ENCODE measurements at regions not wholly inside any gene's neighbourhood (a gene's known extent, or its start where the extent isn't known, plus 50 kb on each side); places are given as distances from the start of the nearest gene placed in this dataset.
A peak's percentile ranks its signal among the peaks of the same experiment; 100 is the strongest.
"Not testable (repeated sequence)": the region's sequence is repeated elsewhere in the genome, so short reads cannot be mapped to it uniquely, and the experiment has no call there.

- not testable (repeated sequence) for H3K36me3 Mint-ChIP-seq, H3K4me3 Mint-ChIP-seq, H3K27ac Mint-ChIP-seq
Observed at GRCh38 chr2:101578135-101578534, 103.2 kb upstream of the RFX8 start.

GRCh38 chr2:101577173-101577572, 102.3 kb upstream of the RFX8 start:
- Mint-ChIP-seq H3K4me1 (peaks cover 6% of the 10 kb centered on the region), H3K36me3 (no peaks in the 10 kb centered on the region), H3K4me3 (no peak overlapping the region), H3K27ac (no peak overlapping the region), H3K9me3 (no peaks in the 10 kb centered on the region)
- DNase-seq (ENCODE audit: low spot score in 2 of 2) (no peak), ATAC-seq (no peak)

More at GRCh38 chr2:101578135-101578534, 103.2 kb upstream of the RFX8 start:
- DNase-seq (ENCODE audit: low spot score in 2 of 2); ATAC-seq; H3K4me1 Mint-ChIP-seq; H3K9me3 Mint-ChIP-seq: not testable (repeated sequence)

- H3K9me3 Mint-ChIP-seq: no peaks in the 10 kb centered on the region
- DNase-seq (ENCODE audit: low spot score in 2 of 2) (no peak), ATAC-seq (no peak)
- no peak overlapping the region for H3K27ac Mint-ChIP-seq
- H3K4me1 Mint-ChIP-seq: peaks cover 14% of the 10 kb centered on the region
- H3K4me3 Mint-ChIP-seq: no peak overlapping the region
- no peaks in the 10 kb centered on the region for H3K36me3 Mint-ChIP-seq
Observed at GRCh38 chr2:101574622-101575021, 99.7 kb upstream of the RFX8 start.

- Mint-ChIP-seq H3K36me3 (no peaks in the 10 kb centered on the region), H3K9me3 (no peaks in the 10 kb centered on the region), H3K4me1 (peaks cover 8% of the 10 kb centered on the region), H3K27ac (no peak overlapping the region), H3K4me3 (no peak overlapping the region)
- no peak for ATAC-seq
- DNase-seq (ENCODE audit: low spot score in 2 of 2): no peak
Observed at GRCh38 chr2:101571951-101572350, 97.0 kb upstream of the RFX8 start.

- H3K4me3 Mint-ChIP-seq: no peak overlapping the region
- no peaks in the 10 kb centered on the region for H3K36me3 Mint-ChIP-seq
- DNase-seq (ENCODE audit: low spot score in 2 of 2) (no peak), ATAC-seq (no peak)
- no peak overlapping the region for H3K27ac Mint-ChIP-seq
- peaks cover 8% of the 10 kb centered on the region for H3K4me1 Mint-ChIP-seq
- H3K9me3 Mint-ChIP-seq: no peaks in the 10 kb centered on the region
Observed at GRCh38 chr2:101569886-101570520, 95.1 kb upstream of the RFX8 start.

- Mint-ChIP-seq H3K4me3 (no peak overlapping the region), H3K4me1 (peaks cover 8% of the 10 kb centered on the region), H3K9me3 (no peaks in the 10 kb centered on the region), H3K27ac (no peak overlapping the region), H3K36me3 (no peaks in the 10 kb centered on the region)
- no peak for ATAC-seq
- DNase-seq (ENCODE audit: low spot score in 2 of 2): no peak
Observed at GRCh38 chr2:101568969-101569368, 94.1 kb upstream of the RFX8 start.

- Mint-ChIP-seq H3K36me3 (no peaks in the 10 kb centered on the region), H3K4me1 (peaks cover 18% of the 10 kb centered on the region), H3K27ac (no peak overlapping the region), H3K4me3 (no peak overlapping the region), H3K9me3 (no peaks in the 10 kb centered on the region)
- no peak for ATAC-seq
- DNase-seq (ENCODE audit: low spot score in 2 of 2): no peak
Observed at GRCh38 chr2:101566632-101567228, 91.8 kb upstream of the RFX8 start.

GRCh38 chr2:101563849-101564248, 88.9 kb upstream of the RFX8 start:
- no peaks in the 10 kb centered on the region for H3K36me3 Mint-ChIP-seq
- no peaks in the 10 kb centered on the region for H3K9me3 Mint-ChIP-seq
- H3K4me3 Mint-ChIP-seq: no peak overlapping the region
- DNase-seq (ENCODE audit: low spot score in 2 of 2) (no peak), ATAC-seq (no peak)
- peaks cover 23% of the 10 kb centered on the region for H3K4me1 Mint-ChIP-seq
- H3K27ac Mint-ChIP-seq: no peak overlapping the region

- H3K9me3 Mint-ChIP-seq: no peaks in the 10 kb centered on the region
- no peak overlapping the region for H3K4me3 Mint-ChIP-seq
- DNase-seq (ENCODE audit: low spot score in 2 of 2) (peak in 1 of 2 donors; percentile 26), ATAC-seq (no peak)
- no peaks in the 10 kb centered on the region for H3K36me3 Mint-ChIP-seq
- H3K27ac Mint-ChIP-seq: peak overlapping the region; percentile 26
- H3K4me1 Mint-ChIP-seq: peaks cover 23% of the 10 kb centered on the region
Observed at GRCh38 chr2:101560780-101561315, 85.9 kb upstream of the RFX8 start.

GRCh38 chr2:101559551-101559950, 84.6 kb upstream of the RFX8 start:
- no peaks in the 10 kb centered on the region for H3K36me3 Mint-ChIP-seq
- ATAC-seq: no peak
- no peak for DNase-seq (ENCODE audit: low spot score in 2 of 2)
- no peak overlapping the region for H3K27ac Mint-ChIP-seq
- no peaks in the 10 kb centered on the region for H3K9me3 Mint-ChIP-seq
- H3K4me1 Mint-ChIP-seq: peaks cover 23% of the 10 kb centered on the region
- H3K4me3 Mint-ChIP-seq: no peak overlapping the region

GRCh38 chr2:101558740-101559525, 84.0 kb upstream of the RFX8 start:
- no peaks in the 10 kb centered on the region for H3K9me3 Mint-ChIP-seq
- no peaks in the 10 kb centered on the region for H3K36me3 Mint-ChIP-seq
- ATAC-seq (no peak), DNase-seq (ENCODE audit: low spot score in 2 of 2) (no peak)
- no peak overlapping the region for H3K27ac Mint-ChIP-seq
- no peak overlapping the region for H3K4me3 Mint-ChIP-seq
- peaks cover 23% of the 10 kb centered on the region for H3K4me1 Mint-ChIP-seq

- Mint-ChIP-seq H3K27ac (peak overlapping the region; percentile 52), H3K4me3 (no peak overlapping the region), H3K36me3 (no peaks in the 10 kb centered on the region), H3K4me1 (peaks cover 9% of the 10 kb centered on the region), H3K9me3 (no peaks in the 10 kb centered on the region)
- ATAC-seq (no peak), DNase-seq (ENCODE audit: low spot score in 2 of 2) (no peak)
Observed at GRCh38 chr2:101556033-101556459, 81.1 kb upstream of the RFX8 start.

GRCh38 chr2:101551336-101551888, 76.5 kb upstream of the RFX8 start:
- ATAC-seq (no peak), DNase-seq (ENCODE audit: low spot score in 2 of 2) (peak in 1 of 2 donors; percentile 45)
- H3K27ac Mint-ChIP-seq: no peak overlapping the region
- no peaks in the 10 kb centered on the region for H3K9me3 Mint-ChIP-seq
- no peaks in the 10 kb centered on the region for H3K4me1 Mint-ChIP-seq
- H3K4me3 Mint-ChIP-seq: no peak overlapping the region
- H3K36me3 Mint-ChIP-seq: no peaks in the 10 kb centered on the region

GRCh38 chr2:101550555-101550954, 75.6 kb upstream of the RFX8 start:
- no peak overlapping the region for H3K4me3 Mint-ChIP-seq
- DNase-seq (ENCODE audit: low spot score in 2 of 2) (peak in 1 of 2 donors; percentile 17), ATAC-seq (no peak)
- H3K27ac Mint-ChIP-seq: no peak overlapping the region
- H3K36me3 Mint-ChIP-seq: no peaks in the 10 kb centered on the region
- H3K9me3 Mint-ChIP-seq: no peaks in the 10 kb centered on the region
- H3K4me1 Mint-ChIP-seq: no peaks in the 10 kb centered on the region

GRCh38 chr2:101549371-101549770, 74.5 kb upstream of the RFX8 start:
- H3K4me3 Mint-ChIP-seq: no peak overlapping the region
- ATAC-seq: no peak
- H3K27ac Mint-ChIP-seq: no peak overlapping the region
- H3K36me3 Mint-ChIP-seq: no peaks in the 10 kb centered on the region
- no peaks in the 10 kb centered on the region for H3K9me3 Mint-ChIP-seq
- peak in 1 of 2 donors; percentile 20 for DNase-seq (ENCODE audit: low spot score in 2 of 2)
- no peaks in the 10 kb centered on the region for H3K4me1 Mint-ChIP-seq
